Thyroid gland (tissue), 4 donors: ENCODE measurements at regions not wholly inside any gene's neighbourhood (a gene's known extent, or its start where the extent isn't known, plus 50 kb on each side); places are given as distances from the start of the nearest gene placed in this dataset.

Experiments used
- DNase-seq, 2 donors: peaks; one replicate each; pipeline ENCODE4 v3.0.0-alpha.2; 2019
- H3K27ac ChIP-seq, 3 donors: fragments of 200-600 bp; sonication (generic); 1 replicate in 2 of 3; 2 replicates in 1 of 3; pipeline ENCODE4 v1.5.1; 2016 to 2019; ENCODE audit warnings: mild to moderate bottlenecking in 1 of 3, moderate library complexity in 1 of 3
- H3K27me3 ChIP-seq: fragments of 200-600 bp; sonication (generic); one replicate; pipeline ENCODE4 v1.5.1; 2019
- H3K36me3 ChIP-seq, 2 donors: fragments of 200-600 bp; sonication (generic); one replicate each; pipeline ENCODE4 v1.5.1; 2016 to 2019
- H3K4me1 ChIP-seq, 2 donors: fragments of 200-600 bp; sonication (generic); one replicate each; pipeline ENCODE4 v1.5.1; 2017 to 2019
- H3K4me3 ChIP-seq, 3 donors: fragments of 200-600 bp; sonication (generic); replicated peaks in 1 of 3; 1 replicate in 2 of 3; 2 replicates in 1 of 3; pipeline ENCODE4 v1.5.1; 2016; ENCODE audit warnings: mild to moderate bottlenecking in 1 of 3
- H3K9me3 ChIP-seq: fragments of 200-600 bp; sonication (generic); one replicate; pipeline ENCODE4 v1.5.1; 2017
- CTCF ChIP-seq, 6 experiments: fragments of 200-600 bp in 3 of 6; fragments of 450-650 bp in 3 of 6; sonication (generic) in 3 of 6; IDR thresholded peaks; one replicate each; pipeline ENCODE4 v1.5.1; 2016 to 2019; ENCODE audit warnings: antibody characterized with exemption in 6 of 6, mild to moderate bottlenecking in 2 of 6, inconsistent platforms in 1 of 6, moderate library complexity in 1 of 6
- POLR2A ChIP-seq, 2 donors: fragments of 450-650 bp; IDR thresholded peaks; one replicate each; pipeline ENCODE4 v1.6.1; 2017; ENCODE audit warnings: antibody characterized with exemption in 2 of 2, mild to moderate bottlenecking in 2 of 2, moderate library complexity in 1 of 2
- WGBS, 2 donors: methylation state at CpG; one replicate each; pipeline ENCODE4 v1.1.5; 2017; 5-methylcytosine and 5-hydroxymethylcytosine counted together
- intact Hi-C: fragments of 100-400 bp; cut with DNase I; formaldehyde crosslinking; loops from one replicate; pipeline ENCODE4 v1.15.1; 2023

GRCh38 chr3:161821591-161821990, 325.0 kb downstream of the OTOL1 start:
- Histone ChIP-seq H3K36me3 (no peaks in the 10 kb centered on the region), H3K4me3 (no peak overlapping the region), H3K27me3 (no peaks in the 10 kb centered on the region), H3K27ac (no peak overlapping the region), H3K9me3 (no peaks in the 10 kb centered on the region), H3K4me1 (no peaks in the 10 kb centered on the region)
- TF ChIP-seq CTCF (IDR thresholded peaks at IDR 0.05) (no peak), POLR2A (IDR thresholded peaks at IDR 0.05) (no peak)
- intact Hi-C loops = no loop called here
- 45 to 77% methylated on average over 1 of the region's 1 CpG for WGBS, 2 donors
- no peak for DNase-seq

- 73 to 80% methylated on average over 3 of the region's 3 CpGs for WGBS, 2 donors
- DNase-seq = no peak
- H3K36me3 ChIP-seq = no peaks in the 10 kb centered on the region
- no peak overlapping the region for H3K27ac ChIP-seq
- no peak overlapping the region for H3K4me3 ChIP-seq
- H3K9me3 ChIP-seq = no peaks in the 10 kb centered on the region
- TF ChIP-seq CTCF (IDR thresholded peaks at IDR 0.05) (no peak), POLR2A (IDR thresholded peaks at IDR 0.05) (no peak)
- intact Hi-C loops = no loop called here
- H3K27me3 ChIP-seq = no peaks in the 10 kb centered on the region
- no peaks in the 10 kb centered on the region for H3K4me1 ChIP-seq
These were observed 325.7 kb downstream of the OTOL1 start for GRCh38 chr3:161822291-161822690.

GRCh38 chr3:161823910-161824309, 327.3 kb downstream of the OTOL1 start:
- no peaks in the 10 kb centered on the region for H3K27me3 ChIP-seq
- TF ChIP-seq CTCF (IDR thresholded peaks at IDR 0.05) = no peak
- TF ChIP-seq POLR2A (IDR thresholded peaks at IDR 0.05) = no peak
- no peak for DNase-seq
- WGBS, 2 donors = 84 to 90% methylated on average over 3 of the region's 3 CpGs
- no peaks in the 10 kb centered on the region for H3K9me3 ChIP-seq
- no peak overlapping the region for H3K27ac ChIP-seq
- no peaks in the 10 kb centered on the region for H3K4me1 ChIP-seq
- no peak overlapping the region for H3K4me3 ChIP-seq
- intact Hi-C loops = no loop called here
- H3K36me3 ChIP-seq = no peaks in the 10 kb centered on the region

- Histone ChIP-seq H3K9me3 (no peaks in the 10 kb centered on the region), H3K27ac (no peak overlapping the region), H3K36me3 (no peaks in the 10 kb centered on the region), H3K4me3 (no peak overlapping the region), H3K4me1 (no peaks in the 10 kb centered on the region), H3K27me3 (no peaks in the 10 kb centered on the region)
- intact Hi-C loops = no loop called here
- TF ChIP-seq CTCF (IDR thresholded peaks at IDR 0.05) = no peak
- TF ChIP-seq POLR2A (IDR thresholded peaks at IDR 0.05) = no peak
- 81 to 88% methylated on average over 3 of the region's 3 CpGs for WGBS, 2 donors
- DNase-seq = no peak
These were observed 341.4 kb downstream of the OTOL1 start for GRCh38 chr3:161838021-161838420.

- DNase-seq = no peak
- no peaks in the 10 kb centered on the region for H3K9me3 ChIP-seq
- H3K27ac ChIP-seq = no peak overlapping the region
- no peaks in the 10 kb centered on the region for H3K27me3 ChIP-seq
- no peaks in the 10 kb centered on the region for H3K36me3 ChIP-seq
- intact Hi-C loops = no loop called here
- H3K4me3 ChIP-seq = no peak overlapping the region
- 38 to 42% methylated on average over 1 of the region's 1 CpG for WGBS, 2 donors
- H3K4me1 ChIP-seq = no peaks in the 10 kb centered on the region
- TF ChIP-seq CTCF (IDR thresholded peaks at IDR 0.05) (no peak), POLR2A (IDR thresholded peaks at IDR 0.05) (no peak)
These were observed 351.8 kb downstream of the OTOL1 start for GRCh38 chr3:161848376-161848775.
